Tibial artery (tissue), 4 donors: ENCODE measurements at regions not wholly inside any gene's neighbourhood (a gene's known extent, or its start where the extent isn't known, plus 50 kb on each side); places are given as distances from the start of the nearest gene placed in this dataset.

Experiments
- DNase-seq, 2 donors: peaks; one replicate each; pipeline ENCODE4 v3.0.0-alpha.2; 2019
- H3K27ac ChIP-seq, 2 donors: fragments of 200-600 bp; sonication (generic) in 1 of 2; 1 replicate in 1 of 2; 2 replicates in 1 of 2; pipeline ENCODE4 v1.5.1; 2018 to 2019; ENCODE audit warnings: mild to moderate bottlenecking in 1 of 2
- H3K27me3 ChIP-seq, 2 donors: fragments of 200-600 bp; sonication (generic) in 1 of 2; one replicate each; pipeline versions ENCODE4 v1.5.1 to v1.6.0; 2016 to 2019
- H3K36me3 ChIP-seq, 3 donors: fragments of 200-600 bp; sonication (generic) in 2 of 3; one replicate each; pipeline ENCODE4 v1.5.1; 2016 to 2019; ENCODE audit warnings: mild to moderate bottlenecking in 2 of 3
- H3K4me1 ChIP-seq, 4 donors: fragments of 200-600 bp; sonication (generic) in 2 of 4; 1 replicate in 3 of 4; 2 replicates in 1 of 4; pipeline ENCODE4 v1.5.1; 2016 to 2019
- H3K4me3 ChIP-seq, 2 donors: fragments of 200-600 bp; sonication (generic) in 1 of 2; 1 replicate in 1 of 2; 2 replicates in 1 of 2; pipeline ENCODE4 v1.5.1; 2018 to 2019; ENCODE audit warnings: mild to moderate bottlenecking in 2 of 2
- H3K9me3 ChIP-seq, 3 donors: fragments of 200-600 bp; sonication (generic) in 1 of 3; one replicate each; pipeline ENCODE4 v1.5.1; 2016 to 2019
- intact Hi-C: fragments of 100-400 bp; cut with DNase I; formaldehyde crosslinking; loops from one replicate; pipeline ENCODE4 v1.15.0; 2023; ENCODE audit warnings: low total_unique reads
- TF ChIP-seq, protein P1 (sequence below), 2 experiments: fragments of 200-600 bp in 1 of 2; fragments of 450-650 bp in 1 of 2; IDR thresholded peaks; one replicate each; pipeline ENCODE4 v1.5.1; 2017 to 2019; ENCODE audit warnings: antibody characterized with exemption in 2 of 2, mild to moderate bottlenecking in 1 of 2, moderate library complexity in 1 of 2

DNA sequence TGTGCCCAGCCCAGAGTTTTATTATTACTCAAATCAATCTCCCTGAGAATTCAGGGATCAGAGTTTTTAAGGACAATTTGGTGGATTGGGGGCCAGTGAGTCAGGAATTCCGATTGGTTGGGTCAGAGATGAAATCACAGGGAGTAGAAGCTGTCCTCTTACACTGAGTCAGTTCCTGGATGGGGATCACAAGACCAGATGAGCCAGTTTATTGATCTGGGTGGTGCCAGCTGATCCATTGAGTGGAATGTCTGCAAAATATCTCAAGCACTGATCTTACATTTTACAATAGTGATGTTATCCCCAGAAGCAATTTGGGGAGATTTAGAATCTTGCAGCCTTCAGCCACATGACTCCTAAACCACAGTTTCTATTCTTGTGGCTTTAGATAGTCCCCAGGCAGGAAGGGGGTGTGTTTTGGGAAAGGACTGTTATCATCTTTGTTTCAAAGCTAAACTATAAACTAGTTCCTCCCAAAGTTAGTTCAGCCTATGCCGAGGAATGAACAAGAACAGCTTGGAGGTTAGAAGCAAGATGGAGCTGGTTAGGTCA, 89.1 kb upstream of the CNOT2 start:
- H3K4me3 ChIP-seq: no peak overlapping the region
- intact Hi-C loops: no loop called here
- no peak for DNase-seq
- H3K9me3 ChIP-seq: peaks cover 0 to 8% (median 3%) of the 10 kb centered on the region in 3 donors
- TF ChIP-seq, protein P1, sequence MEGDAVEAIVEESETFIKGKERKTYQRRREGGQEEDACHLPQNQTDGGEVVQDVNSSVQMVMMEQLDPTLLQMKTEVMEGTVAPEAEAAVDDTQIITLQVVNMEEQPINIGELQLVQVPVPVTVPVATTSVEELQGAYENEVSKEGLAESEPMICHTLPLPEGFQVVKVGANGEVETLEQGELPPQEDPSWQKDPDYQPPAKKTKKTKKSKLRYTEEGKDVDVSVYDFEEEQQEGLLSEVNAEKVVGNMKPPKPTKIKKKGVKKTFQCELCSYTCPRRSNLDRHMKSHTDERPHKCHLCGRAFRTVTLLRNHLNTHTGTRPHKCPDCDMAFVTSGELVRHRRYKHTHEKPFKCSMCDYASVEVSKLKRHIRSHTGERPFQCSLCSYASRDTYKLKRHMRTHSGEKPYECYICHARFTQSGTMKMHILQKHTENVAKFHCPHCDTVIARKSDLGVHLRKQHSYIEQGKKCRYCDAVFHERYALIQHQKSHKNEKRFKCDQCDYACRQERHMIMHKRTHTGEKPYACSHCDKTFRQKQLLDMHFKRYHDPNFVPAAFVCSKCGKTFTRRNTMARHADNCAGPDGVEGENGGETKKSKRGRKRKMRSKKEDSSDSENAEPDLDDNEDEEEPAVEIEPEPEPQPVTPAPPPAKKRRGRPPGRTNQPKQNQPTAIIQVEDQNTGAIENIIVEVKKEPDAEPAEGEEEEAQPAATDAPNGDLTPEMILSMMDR (IDR thresholded peaks at IDR 0.05): no peak
- no peak overlapping the region for H3K27ac ChIP-seq
- no peaks in the 10 kb centered on the region for H3K36me3 ChIP-seq
- H3K27me3 ChIP-seq: no peaks in the 10 kb centered on the region
- no peaks in the 10 kb centered on the region for H3K4me1 ChIP-seq

DNA sequence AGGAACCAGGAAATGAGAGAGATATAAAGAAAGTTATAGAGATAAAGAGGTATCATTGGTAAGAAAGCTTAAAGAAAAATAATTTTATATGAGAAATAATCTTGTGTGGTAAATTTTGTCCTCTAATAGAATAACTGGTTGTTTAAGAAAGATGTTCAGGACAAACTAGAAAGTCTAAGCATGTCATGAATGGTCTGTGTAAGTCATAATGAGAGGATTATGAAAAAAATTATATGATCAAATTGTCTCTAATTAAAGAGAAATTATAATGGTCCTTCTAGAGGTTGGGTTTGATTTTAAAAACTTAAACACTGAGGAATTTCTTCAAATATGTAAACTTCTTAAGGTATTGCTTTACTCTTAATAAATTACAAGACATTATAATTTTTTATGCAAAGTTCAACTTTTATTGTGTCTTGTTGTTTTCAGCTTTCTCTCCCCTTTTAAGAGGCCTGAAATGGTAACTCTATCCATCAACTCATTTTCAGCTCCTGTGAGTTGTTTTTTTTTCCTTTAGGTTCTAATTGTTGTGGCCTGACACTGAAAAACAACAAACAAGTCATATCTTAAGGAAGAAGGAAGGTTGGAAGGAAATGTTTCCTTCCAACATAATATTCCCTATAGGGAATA, 88.2 kb upstream of the CNOT2 start:
- no peak overlapping the region for H3K4me3 ChIP-seq
- DNase-seq: no peak
- peaks cover 0 to 8% (median 3%) of the 10 kb centered on the region in 3 donors for H3K9me3 ChIP-seq
- H3K27me3 ChIP-seq: no peaks in the 10 kb centered on the region
- H3K4me1 ChIP-seq: no peaks in the 10 kb centered on the region
- intact Hi-C loops: no loop called here
- TF ChIP-seq, protein P1 (IDR thresholded peaks at IDR 0.05): no peak
- no peaks in the 10 kb centered on the region for H3K36me3 ChIP-seq
- no peak overlapping the region for H3K27ac ChIP-seq

DNA sequence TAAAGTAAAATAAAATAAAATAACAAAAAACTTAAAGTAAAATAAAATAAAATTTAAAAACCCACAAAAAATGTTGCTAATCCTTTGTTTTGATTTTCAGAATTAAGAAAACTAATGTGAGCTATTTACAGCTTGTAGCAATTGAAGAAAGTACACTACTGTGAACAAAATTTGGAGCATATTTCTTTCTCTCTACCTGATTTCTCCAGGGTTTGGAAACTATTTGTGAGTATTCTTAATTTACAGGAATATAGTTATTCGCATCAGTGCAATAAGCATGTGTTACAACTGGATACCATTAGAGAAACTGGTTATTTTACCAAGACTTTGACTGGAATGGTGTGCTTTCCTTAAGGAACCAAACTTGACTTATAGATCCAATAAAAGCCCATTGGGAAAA, 86.1 kb upstream of the CNOT2 start:
- Histone ChIP-seq H3K27me3 (no peaks in the 10 kb centered on the region), H3K4me1 (no peaks in the 10 kb centered on the region), H3K4me3 (no peak overlapping the region), H3K27ac (no peak overlapping the region), H3K36me3 (no peaks in the 10 kb centered on the region), H3K9me3 (peaks cover 0 to 8% (median 3%) of the 10 kb centered on the region in 3 donors)
- intact Hi-C loops: no loop called here
- no peak for DNase-seq
- TF ChIP-seq, protein P1 (IDR thresholded peaks at IDR 0.05): no peak

DNA sequence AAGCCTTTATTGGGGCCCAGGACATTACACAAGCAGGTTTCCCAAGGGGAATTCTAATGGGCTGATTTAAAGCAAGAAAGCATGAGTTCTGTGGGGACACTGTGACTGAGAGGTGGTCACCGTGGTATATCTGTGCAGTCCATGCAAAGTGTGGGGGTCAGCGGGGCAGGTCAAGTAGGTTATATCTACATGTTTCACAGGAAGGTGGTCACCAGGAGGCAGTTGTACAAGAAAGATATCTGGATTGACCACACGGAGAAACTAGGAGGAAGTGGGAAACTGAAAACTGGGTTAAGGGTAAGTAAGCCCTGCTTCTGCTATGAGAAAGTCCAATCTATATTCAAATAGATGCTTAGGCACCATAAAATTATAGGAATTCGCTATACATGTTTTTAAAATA, 77.8 kb upstream of the CNOT2 start:
- Histone ChIP-seq H3K4me1 (no peaks in the 10 kb centered on the region), H3K4me3 (no peak overlapping the region), H3K9me3 (no peaks in the 10 kb centered on the region), H3K36me3 (no peaks in the 10 kb centered on the region), H3K27me3 (no peaks in the 10 kb centered on the region), H3K27ac (no peak overlapping the region)
- intact Hi-C loops: no loop called here
- DNase-seq: no peak
- TF ChIP-seq, protein P1 (IDR thresholded peaks at IDR 0.05): no peak

DNA sequence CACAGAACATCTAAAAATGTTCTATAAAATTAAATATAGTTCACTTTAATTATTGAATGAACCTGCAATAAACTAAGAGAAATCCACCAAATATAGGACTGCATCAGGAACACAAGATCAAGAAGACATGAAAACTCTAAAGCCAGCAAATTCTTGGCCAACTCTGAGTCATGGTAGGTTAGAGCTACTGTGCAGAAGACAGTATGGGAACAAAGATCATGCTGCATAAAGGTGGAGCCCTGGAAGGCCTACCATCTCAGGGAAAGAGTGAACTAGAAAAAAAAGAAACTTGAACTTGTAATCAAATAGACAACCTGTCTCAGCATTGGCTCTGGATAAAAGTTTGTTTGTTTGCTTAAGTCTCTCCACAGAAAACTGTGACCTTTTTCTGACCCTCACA, 66.9 kb upstream of the CNOT2 start:
- TF ChIP-seq, protein P1 (IDR thresholded peaks at IDR 0.05): no peak
- Histone ChIP-seq H3K27me3 (no peaks in the 10 kb centered on the region), H3K4me3 (no peak overlapping the region), H3K9me3 (no peaks in the 10 kb centered on the region), H3K27ac (no peak overlapping the region), H3K4me1 (peaks cover 0 to 10% (median 0%) of the 10 kb centered on the region in 4 donors), H3K36me3 (no peaks in the 10 kb centered on the region)
- DNase-seq: no peak
- intact Hi-C loops: no loop called here
